H1 (cell line): ENCODE measurements at regions not wholly inside any gene's neighbourhood (a gene's known extent, or its start where the extent isn't known, plus 50 kb on each side); places are given as distances from the start of the nearest gene placed in this dataset.

Experiments
- CTCF ChIA-PET: fragments of 300-600 bp; sonication (Branson Sonifier 250); formaldehyde crosslinking; loops from one replicate; lab custom pipeline; 2021; ENCODE audit not compliant: partially characterized antibody; lab: Charles Lee
- POLR2A ChIA-PET: fragments of 300-600 bp; sonication (Branson Sonifier 250); formaldehyde crosslinking; loops from one replicate; lab custom pipeline; 2021; ENCODE audit warnings: inconsistent platforms; ENCODE audit not compliant: partially characterized antibody; lab: Charles Lee
- DNase-seq, 2 experiments: peaks; one replicate each; pipeline versions ENCODE4 v3.0.0 to v3.0.0-alpha.2; 2010 to 2022; ENCODE audit warnings: low spot score in 2 of 2, low read depth in 1 of 2, mixed read lengths in 1 of 2
- FAIRE-seq: peaks from 2 replicates; lab custom pipeline; 2011; peaks lifted over from hg19 to GRCh38; lab: Jason Lieb, UNC
- H2AFZ ChIP-seq: 2 replicates; pipeline ENCODE4 v1.8.1; 2012; ENCODE audit warnings: low read length, inconsistent platforms
- H2AK5ac ChIP-seq: 2 replicates; pipeline ENCODE4 v1.6.1; 2013; ENCODE audit warnings: low read depth, low read length
- H2BK120ac ChIP-seq: replicated peaks from 2 replicates; pipeline ENCODE3; 2013; ENCODE audit warnings: low read depth, low read length, inconsistent platforms
- H2BK12ac ChIP-seq: 2 replicates; pipeline ENCODE4 v1.6.1; 2013; ENCODE audit warnings: low read depth, low read length
- H2BK15ac ChIP-seq: 2 replicates; pipeline ENCODE4 v1.6.1; 2013; ENCODE audit warnings: low read length
- H2BK20ac ChIP-seq: 2 replicates; pipeline ENCODE4 v1.6.1; 2013; ENCODE audit warnings: low read length
- H2BK5ac ChIP-seq: 2 replicates; pipeline ENCODE4 v1.6.1; 2013; ENCODE audit warnings: low read depth, low read length
- H3K14ac ChIP-seq: 2 replicates; pipeline ENCODE4 v1.6.1; 2013; ENCODE audit warnings: inconsistent platforms; ENCODE audit not compliant: insufficient read length
- H3K18ac ChIP-seq: 2 replicates; pipeline ENCODE4 v1.6.1; 2013; ENCODE audit warnings: low read length; ENCODE audit errors: extremely low read depth
- H3K23ac ChIP-seq: 2 replicates; pipeline ENCODE4 v1.6.1; 2013; ENCODE audit warnings: inconsistent platforms; ENCODE audit not compliant: insufficient read length
- H3K23me2 ChIP-seq: 2 replicates; pipeline ENCODE4 v1.6.1; 2013; ENCODE audit warnings: low read depth, low read length
- H3K27ac ChIP-seq: 2 replicates; pipeline ENCODE4 v1.6.1; 2011; ENCODE audit warnings: low read depth, low read length, inconsistent platforms
- H3K27me3 ChIP-seq, 4 experiments: replicated peaks in 1 of 4; 1 replicate in 1 of 4; 2 replicates in 3 of 4; pipeline versions ENCODE4 v1.6.1 to v1.8.1; 2011 to 2013; ENCODE audit warnings: low read length in 3 of 4, mild to moderate bottlenecking in 3 of 4, inconsistent platforms in 2 of 4, mixed read lengths in 2 of 4, moderate library complexity in 1 of 4; ENCODE audit not compliant: control insufficient read depth in 3 of 4, insufficient read depth in 3 of 4; ENCODE audit errors: extremely low read depth in 1 of 4
- H3K36me3 ChIP-seq, 4 experiments: 2 replicates each; pipeline versions ENCODE4 v1.6.1 to v1.8.1; 2011 to 2013; ENCODE audit warnings: mild to moderate bottlenecking in 4 of 4, low read length in 3 of 4, moderate library complexity in 2 of 4, control low read depth in 1 of 4, inconsistent platforms in 1 of 4; ENCODE audit not compliant: insufficient read depth in 4 of 4, control insufficient read depth in 2 of 4
- H3K4ac ChIP-seq: replicated peaks from 2 replicates; pipeline ENCODE3; 2013; ENCODE audit warnings: low read length, low read depth, mixed read lengths, inconsistent platforms; ENCODE audit not compliant: insufficient read length
- H3K4me1 ChIP-seq, 4 experiments: replicated peaks in 1 of 4; 1 replicate in 1 of 4; 2 replicates in 3 of 4; pipeline versions ENCODE4 v1.6.1 to v1.8.1; 2011 to 2013; ENCODE audit warnings: low read length in 3 of 4, inconsistent platforms in 2 of 4, mixed read lengths in 1 of 4; ENCODE audit not compliant: insufficient read depth in 4 of 4, control insufficient read depth in 3 of 4
- H3K4me2 ChIP-seq, 2 experiments: 2 replicates each; pipeline versions ENCODE4 v1.6.1 to v1.8.1; 2011 to 2013; ENCODE audit warnings: low read depth in 2 of 2, low read length in 2 of 2, control low read depth in 1 of 2, inconsistent platforms in 1 of 2, mild to moderate bottlenecking in 1 of 2; ENCODE audit not compliant: insufficient read depth in 1 of 2
- H3K4me3 ChIP-seq, 4 experiments: fragments of 200-600, 300-600 bp in 1 of 4; sonication (generic), shearing (Covaris generic), sonication (Bioruptor Twin) in 1 of 4; 2 replicates each; pipeline versions ENCODE4 v1.5.1 to v1.8.1; 2011 to 2016; ENCODE audit warnings: low read length in 4 of 4, low read depth in 3 of 4, control low read depth in 2 of 4, inconsistent platforms in 2 of 4, mild to moderate bottlenecking in 2 of 4, mixed read lengths in 1 of 4, moderate library complexity in 1 of 4; ENCODE audit not compliant: insufficient read depth in 2 of 4; ENCODE audit errors: extremely low read depth in 1 of 4
- H3K56ac ChIP-seq: replicated peaks from 2 replicates; pipeline ENCODE3; 2013; ENCODE audit warnings: low read depth, mild to moderate bottlenecking, mixed read lengths, low read length, inconsistent platforms; ENCODE audit not compliant: insufficient read length
- H3K79me1 ChIP-seq: 2 replicates; pipeline ENCODE4 v1.6.1; 2013; ENCODE audit warnings: low read depth, low read length, control low read depth
- H3K79me2 ChIP-seq, 2 experiments: 2 replicates each; pipeline versions ENCODE4 v1.6.1 to v1.8.1; 2012 to 2013; ENCODE audit warnings: low read length in 2 of 2, mild to moderate bottlenecking in 2 of 2, inconsistent platforms in 1 of 2; ENCODE audit not compliant: insufficient read depth in 2 of 2, control insufficient read depth in 1 of 2
- H3K9ac ChIP-seq, 4 experiments: replicated peaks in 1 of 4; 1 replicate in 1 of 4; 2 replicates in 3 of 4; pipeline versions ENCODE4 v1.6.1 to v1.8.1; 2011 to 2013; ENCODE audit warnings: low read depth in 3 of 4, low read length in 3 of 4, control low read depth in 2 of 4, mild to moderate bottlenecking in 2 of 4, moderate library complexity in 2 of 4, inconsistent platforms in 1 of 4; ENCODE audit errors: extremely low read depth in 1 of 4
- H3K9me3 ChIP-seq, 2 experiments: 2 replicates each; pipeline versions ENCODE4 v1.6.1 to v1.8.1; 2012 to 2013; ENCODE audit warnings: mild to moderate bottlenecking in 2 of 2, moderate library complexity in 2 of 2, control low read depth in 1 of 2, inconsistent platforms in 1 of 2, low read depth in 1 of 2, low read length in 1 of 2, mixed read lengths in 1 of 2; ENCODE audit not compliant: insufficient read depth in 2 of 2
- H4K20me1 ChIP-seq, 2 experiments: replicated peaks in 1 of 2; 2 replicates each; pipeline versions ENCODE3 to v1.8.1; 2011 to 2013; ENCODE audit warnings: inconsistent platforms in 2 of 2, low read length in 2 of 2, mild to moderate bottlenecking in 1 of 2; ENCODE audit not compliant: insufficient read depth in 2 of 2, control insufficient read depth in 1 of 2
- H4K5ac ChIP-seq: 2 replicates; pipeline ENCODE4 v1.6.1; 2013; ENCODE audit warnings: low read length, low read depth, mixed read lengths, inconsistent platforms; ENCODE audit not compliant: insufficient read length
- H4K8ac ChIP-seq: 2 replicates; pipeline ENCODE4 v1.8.0; 2013; ENCODE audit warnings: mild to moderate bottlenecking, moderate library complexity, low read length, inconsistent platforms; ENCODE audit not compliant: insufficient read depth; ENCODE audit errors: extremely low read depth
- H4K91ac ChIP-seq: replicated peaks from 2 replicates; pipeline ENCODE3; 2013; ENCODE audit warnings: low read length, mixed read lengths, inconsistent platforms; ENCODE audit not compliant: insufficient read length
- BACH1 ChIP-seq: IDR thresholded peaks from 2 replicates; pipeline ENCODE4 v1.6.1; 2012; ENCODE audit warnings: low read length, improper control_type of control experiment
- CHD1 ChIP-seq: IDR thresholded peaks from 2 replicates; pipeline ENCODE4 v1.6.1; 2012; ENCODE audit warnings: low read depth, low read length, improper control_type of control experiment
- CHD2 ChIP-seq: IDR thresholded peaks from 2 replicates; pipeline ENCODE4 v1.6.1; 2012; ENCODE audit warnings: low read length, improper control_type of control experiment
- HDAC6 ChIP-seq: IDR thresholded peaks from one replicate; pipeline ENCODE4 v1.7.1; 2012; ENCODE audit warnings: low read depth, mild to moderate bottlenecking, inconsistent platforms, low read length, moderate library complexity
- POLR2AphosphoS5 ChIP-seq: IDR thresholded peaks from 2 replicates; pipeline ENCODE4 v1.6.1; 2011; ENCODE audit warnings: low read depth, low read length
- RBBP5 ChIP-seq: IDR thresholded peaks from 2 replicates; pipeline ENCODE4 v1.7.1; 2012; ENCODE audit warnings: low read depth, mild to moderate bottlenecking, inconsistent platforms, low read length, moderate library complexity, borderline replicate concordance
- SAP30 ChIP-seq: fragments of 300-600 bp; sonication (generic); IDR thresholded peaks from 2 replicates; pipeline ENCODE4 v1.7.1; 2012; ENCODE audit warnings: low read length, moderate library complexity, mild to moderate bottlenecking, inconsistent platforms; ENCODE audit not compliant: insufficient read depth, insufficient replicate concordance
- SP4 ChIP-seq: IDR thresholded peaks from 2 replicates; pipeline ENCODE4 v1.6.1; 2012; ENCODE audit warnings: low read length, inconsistent platforms
- TCF12 ChIP-seq: IDR thresholded peaks from 2 replicates; pipeline ENCODE4 v1.6.1; 2011; ENCODE audit warnings: low read depth, mild to moderate bottlenecking, low read length
- TEAD4 ChIP-seq: IDR thresholded peaks from 2 replicates; pipeline ENCODE4 v1.6.1; 2012; ENCODE audit warnings: low read depth, low read length, inconsistent platforms, mixed read lengths
- YY1 ChIP-seq: IDR thresholded peaks from 2 replicates; pipeline ENCODE4 v1.6.1; 2011; ENCODE audit warnings: low read depth, mild to moderate bottlenecking, low read length
- TF ChIP-seq, protein P1 (sequence below): IDR thresholded peaks from 2 replicates; pipeline ENCODE4 v1.6.1; 2012; ENCODE audit warnings: low read length, inconsistent platforms
- TF ChIP-seq, protein P2 (sequence below), 3 experiments: IDR thresholded peaks; 1 replicate in 2 of 3; 2 replicates in 1 of 3; pipeline versions ENCODE4 v1.5.1 to v1.6.1; 2011; ENCODE audit warnings: low read length in 3 of 3, mild to moderate bottlenecking in 3 of 3, inconsistent platforms in 2 of 3, low read depth in 1 of 3, moderate library complexity in 1 of 3; ENCODE audit not compliant: insufficient read depth in 1 of 3; ENCODE audit errors: control extremely low read depth in 1 of 3

DNA sequence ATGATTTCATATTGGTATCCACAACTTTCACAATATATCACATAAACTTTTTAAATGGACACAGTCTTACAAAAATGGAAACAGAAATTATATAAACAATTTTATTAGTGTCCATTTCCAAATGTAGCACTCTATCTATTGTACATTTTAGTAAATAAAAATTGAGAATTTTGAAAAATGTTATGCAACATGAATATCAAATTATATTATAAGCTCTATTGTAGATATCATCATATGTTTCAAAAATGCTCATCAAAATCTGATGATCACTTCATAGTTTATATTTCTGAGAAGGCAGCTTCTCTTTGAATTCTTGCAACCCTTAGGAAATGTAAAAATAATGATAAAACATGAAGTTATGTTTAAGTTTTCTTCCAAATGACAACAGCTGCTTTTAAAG lies 1928.6 kb downstream of the PCDH9 start:
- Histone ChIP-seq H3K27me3 (no peaks in the 10 kb centered on the region), H3K4me1 (no peaks in the 10 kb centered on the region), H3K18ac (no peak overlapping the region), H3K4ac (no peak overlapping the region), H3K79me1 (no peaks in the 10 kb centered on the region), H4K91ac (no peak overlapping the region), H2AK5ac (no peak overlapping the region), H4K20me1 (no peaks in the 10 kb centered on the region), H3K56ac (no peak overlapping the region), H4K5ac (no peak overlapping the region), H2BK5ac (no peak overlapping the region), H2AFZ (no peak overlapping the region), H3K27ac (no peak overlapping the region), H3K4me3 (no peak overlapping the region), H3K9me3 (no peaks in the 10 kb centered on the region), H2BK12ac (no peak overlapping the region), H3K4me2 (no peak overlapping the region), H4K8ac (no peak overlapping the region), H3K14ac (no peak overlapping the region), H2BK20ac (no peak overlapping the region), H3K79me2 (no peaks in the 10 kb centered on the region), H3K23me2 (no peaks in the 10 kb centered on the region; the same call in 1 of the 2 replicates), H3K9ac (no peak overlapping the region), H2BK15ac (no peak overlapping the region), H2BK120ac (no peak overlapping the region), H3K23ac (no peak overlapping the region), H3K36me3 (no peaks in the 10 kb centered on the region)
- no peak for TF ChIP-seq YY1
- TF ChIP-seq SAP30, result no peak
- no peak for TF ChIP-seq BACH1
- TF ChIP-seq POLR2AphosphoS5, result no peak
- TF ChIP-seq, protein P1, sequence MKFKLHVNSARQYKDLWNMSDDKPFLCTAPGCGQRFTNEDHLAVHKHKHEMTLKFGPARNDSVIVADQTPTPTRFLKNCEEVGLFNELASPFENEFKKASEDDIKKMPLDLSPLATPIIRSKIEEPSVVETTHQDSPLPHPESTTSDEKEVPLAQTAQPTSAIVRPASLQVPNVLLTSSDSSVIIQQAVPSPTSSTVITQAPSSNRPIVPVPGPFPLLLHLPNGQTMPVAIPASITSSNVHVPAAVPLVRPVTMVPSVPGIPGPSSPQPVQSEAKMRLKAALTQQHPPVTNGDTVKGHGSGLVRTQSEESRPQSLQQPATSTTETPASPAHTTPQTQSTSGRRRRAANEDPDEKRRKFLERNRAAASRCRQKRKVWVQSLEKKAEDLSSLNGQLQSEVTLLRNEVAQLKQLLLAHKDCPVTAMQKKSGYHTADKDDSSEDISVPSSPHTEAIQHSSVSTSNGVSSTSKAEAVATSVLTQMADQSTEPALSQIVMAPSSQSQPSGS, result no peak
- no peak for TF ChIP-seq SP4
- no peak for TF ChIP-seq TEAD4
- no peak for TF ChIP-seq HDAC6
- TF ChIP-seq CHD1, result no peak
- TF ChIP-seq CHD2, result no peak
- TF ChIP-seq RBBP5, result no peak
- TF ChIP-seq, protein P2, sequence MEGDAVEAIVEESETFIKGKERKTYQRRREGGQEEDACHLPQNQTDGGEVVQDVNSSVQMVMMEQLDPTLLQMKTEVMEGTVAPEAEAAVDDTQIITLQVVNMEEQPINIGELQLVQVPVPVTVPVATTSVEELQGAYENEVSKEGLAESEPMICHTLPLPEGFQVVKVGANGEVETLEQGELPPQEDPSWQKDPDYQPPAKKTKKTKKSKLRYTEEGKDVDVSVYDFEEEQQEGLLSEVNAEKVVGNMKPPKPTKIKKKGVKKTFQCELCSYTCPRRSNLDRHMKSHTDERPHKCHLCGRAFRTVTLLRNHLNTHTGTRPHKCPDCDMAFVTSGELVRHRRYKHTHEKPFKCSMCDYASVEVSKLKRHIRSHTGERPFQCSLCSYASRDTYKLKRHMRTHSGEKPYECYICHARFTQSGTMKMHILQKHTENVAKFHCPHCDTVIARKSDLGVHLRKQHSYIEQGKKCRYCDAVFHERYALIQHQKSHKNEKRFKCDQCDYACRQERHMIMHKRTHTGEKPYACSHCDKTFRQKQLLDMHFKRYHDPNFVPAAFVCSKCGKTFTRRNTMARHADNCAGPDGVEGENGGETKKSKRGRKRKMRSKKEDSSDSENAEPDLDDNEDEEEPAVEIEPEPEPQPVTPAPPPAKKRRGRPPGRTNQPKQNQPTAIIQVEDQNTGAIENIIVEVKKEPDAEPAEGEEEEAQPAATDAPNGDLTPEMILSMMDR (IDR thresholded peaks at IDR 0.05; ENCODE audit: control extremely low read depth in 1 of 3, insufficient read depth in 1 of 3, low read depth in 1 of 3, low read length in 3 of 3), result no peak
- no peak for TF ChIP-seq TCF12
- ChIA-PET POLR2A (no interaction called here), CTCF (interaction anchor here (0.9 kb wide), 1 partner anchor 31 kb away, joined by 3 read pairs; no protein-coding TSS in a partner anchor)
- DNase-seq (no peak), FAIRE-seq (no peak)
